ENCODE measurements at regions not wholly inside any gene's neighbourhood (a gene's known extent, or its start where the extent isn't known, plus 50 kb on each side); places are given as distances from the start of the nearest gene placed in this dataset.

DNA sequence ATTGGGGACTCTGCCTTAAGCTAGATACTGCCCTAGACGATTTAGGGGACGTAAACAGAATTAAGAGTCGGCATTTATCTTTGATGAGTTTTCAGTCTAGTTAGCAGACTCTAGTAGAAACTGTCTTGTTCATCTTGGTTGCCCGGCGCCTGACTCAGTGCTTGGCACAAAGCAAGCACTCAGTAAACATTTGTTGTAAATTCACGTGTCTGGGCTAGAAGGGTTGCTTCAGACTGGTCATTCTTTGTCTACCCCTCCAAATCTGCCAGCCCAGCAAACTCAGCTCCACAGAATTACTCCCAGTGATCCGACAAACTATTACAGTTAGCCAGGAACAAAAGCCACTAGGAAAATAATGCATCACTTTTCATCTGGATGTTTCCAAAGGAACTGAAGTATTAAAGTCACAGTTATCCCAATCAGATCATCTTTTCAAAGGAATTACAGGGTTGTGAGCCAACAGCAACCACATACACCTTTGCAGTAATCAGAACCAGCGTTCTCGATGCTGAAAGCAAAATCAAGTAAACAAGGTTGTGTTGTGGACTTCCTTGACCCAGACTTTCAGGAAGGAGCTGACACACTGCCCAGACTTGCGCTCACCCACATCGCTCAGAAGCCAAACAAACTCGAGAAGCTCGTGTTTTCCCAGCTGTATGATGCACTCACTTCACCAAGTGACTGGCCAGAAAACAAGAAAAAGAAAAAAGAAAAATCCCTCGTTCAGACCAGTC lies 66.5 kb upstream of the GADD45A start:
- intact Hi-C loops (cut with micrococcal nuclease; ENCODE audit: unreplicated experiment), result no loop called here
- no TSS peak for BruUV-seq (replicated peaks)
- Mint-ChIP-seq H3K4me3 (ENCODE audit: low read depth, unreplicated experiment) (no peak overlapping the region), H3K9me3 (ENCODE audit: low read depth, unreplicated experiment) (peaks cover 4% of the 10 kb centered on the region), H3K36me3 (ENCODE audit: insufficient read depth, unreplicated experiment) (no peaks in the 10 kb centered on the region), H3K27ac (ENCODE audit: unreplicated experiment) (no peak overlapping the region), H3K4me1 (ENCODE audit: low read depth, unreplicated experiment) (peaks cover 26% of the 10 kb centered on the region), H3K27me3 (ENCODE audit: unreplicated experiment) (no peaks in the 10 kb centered on the region)
- TF ChIP-seq, protein P1, sequence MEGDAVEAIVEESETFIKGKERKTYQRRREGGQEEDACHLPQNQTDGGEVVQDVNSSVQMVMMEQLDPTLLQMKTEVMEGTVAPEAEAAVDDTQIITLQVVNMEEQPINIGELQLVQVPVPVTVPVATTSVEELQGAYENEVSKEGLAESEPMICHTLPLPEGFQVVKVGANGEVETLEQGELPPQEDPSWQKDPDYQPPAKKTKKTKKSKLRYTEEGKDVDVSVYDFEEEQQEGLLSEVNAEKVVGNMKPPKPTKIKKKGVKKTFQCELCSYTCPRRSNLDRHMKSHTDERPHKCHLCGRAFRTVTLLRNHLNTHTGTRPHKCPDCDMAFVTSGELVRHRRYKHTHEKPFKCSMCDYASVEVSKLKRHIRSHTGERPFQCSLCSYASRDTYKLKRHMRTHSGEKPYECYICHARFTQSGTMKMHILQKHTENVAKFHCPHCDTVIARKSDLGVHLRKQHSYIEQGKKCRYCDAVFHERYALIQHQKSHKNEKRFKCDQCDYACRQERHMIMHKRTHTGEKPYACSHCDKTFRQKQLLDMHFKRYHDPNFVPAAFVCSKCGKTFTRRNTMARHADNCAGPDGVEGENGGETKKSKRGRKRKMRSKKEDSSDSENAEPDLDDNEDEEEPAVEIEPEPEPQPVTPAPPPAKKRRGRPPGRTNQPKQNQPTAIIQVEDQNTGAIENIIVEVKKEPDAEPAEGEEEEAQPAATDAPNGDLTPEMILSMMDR (IDR thresholded peaks at IDR 0.05; ENCODE audit: unreplicated experiment), result no peak
- CTCF ChIA-PET, result interaction anchor here (0.6 to 1.4 kb wide), 3 partner anchors 10 to 77 kb away, joined by 3 to 6 read pairs (median 4); no protein-coding TSS in a partner anchor
- no peak for DNase-seq

DNA sequence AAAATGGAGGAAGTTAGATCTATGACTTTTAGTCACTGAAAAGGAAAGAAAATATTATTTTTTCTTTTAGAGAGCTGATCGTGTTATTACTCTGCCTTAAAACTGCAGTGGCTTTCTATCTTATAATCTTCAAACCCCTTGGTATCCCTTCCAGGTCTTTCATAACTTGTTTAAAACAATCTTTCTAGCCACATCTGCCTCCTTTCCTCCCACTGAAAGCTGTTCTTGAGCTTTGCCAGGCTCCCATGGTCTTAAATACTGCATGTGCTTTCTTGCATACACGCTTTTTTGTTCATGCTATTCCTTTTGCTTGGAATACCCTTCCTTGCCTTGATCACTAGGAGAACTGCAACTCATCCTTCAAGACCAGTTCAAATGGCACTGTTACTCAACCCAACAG lies 65.9 kb upstream of the GADD45A start:
- H3K4me1 Mint-ChIP-seq (ENCODE audit: low read depth, unreplicated experiment), result peaks cover 26% of the 10 kb centered on the region
- peaks cover 4% of the 10 kb centered on the region for H3K9me3 Mint-ChIP-seq (ENCODE audit: low read depth, unreplicated experiment)
- H3K27ac Mint-ChIP-seq (ENCODE audit: unreplicated experiment), result no peak overlapping the region
- H3K36me3 Mint-ChIP-seq (ENCODE audit: insufficient read depth, unreplicated experiment), result no peaks in the 10 kb centered on the region
- no TSS peak for BruUV-seq (replicated peaks)
- CTCF ChIA-PET, result interaction anchor here (0.6 to 1.4 kb wide), 3 partner anchors 10 to 78 kb away, joined by 3 to 6 read pairs (median 4); no protein-coding TSS in a partner anchor
- TF ChIP-seq, protein P1 (IDR thresholded peaks at IDR 0.05; ENCODE audit: unreplicated experiment), result no peak
- DNase-seq, result no peak
- no peaks in the 10 kb centered on the region for H3K27me3 Mint-ChIP-seq (ENCODE audit: unreplicated experiment)
- no peak overlapping the region for H3K4me3 Mint-ChIP-seq (ENCODE audit: low read depth, unreplicated experiment)
- intact Hi-C loops (cut with micrococcal nuclease; ENCODE audit: unreplicated experiment), result no loop called here

DNA sequence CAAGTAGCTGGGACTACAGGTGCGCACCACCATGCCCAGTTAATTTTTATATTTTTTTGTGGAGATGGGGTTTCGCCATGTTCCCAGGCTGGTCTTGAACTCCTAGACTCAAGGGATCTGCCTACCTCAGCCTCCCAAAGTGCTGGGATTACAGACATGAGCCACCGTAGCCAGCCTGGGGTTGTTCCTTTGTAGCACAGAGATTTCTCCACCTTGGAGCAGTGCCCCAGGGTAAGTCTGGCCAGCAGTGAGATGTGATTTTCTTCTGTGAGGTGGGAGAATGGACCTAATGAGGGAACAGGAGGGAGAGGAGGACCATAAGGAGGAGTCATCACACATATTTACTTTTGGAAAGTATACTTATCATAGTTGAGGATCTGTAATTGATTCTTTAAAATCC lies 61.1 kb upstream of the GADD45A start:
- BruUV-seq (replicated peaks), result no TSS peak
- H3K9me3 Mint-ChIP-seq (ENCODE audit: low read depth, unreplicated experiment), result peaks cover 8% of the 10 kb centered on the region
- no peak overlapping the region for H3K27ac Mint-ChIP-seq (ENCODE audit: unreplicated experiment)
- CTCF ChIA-PET, result no interaction called here
- intact Hi-C loops (cut with micrococcal nuclease; ENCODE audit: unreplicated experiment), result no loop called here
- peaks cover 31% of the 10 kb centered on the region for H3K4me1 Mint-ChIP-seq (ENCODE audit: low read depth, unreplicated experiment)
- DNase-seq, result no peak
- no peak overlapping the region for H3K4me3 Mint-ChIP-seq (ENCODE audit: low read depth, unreplicated experiment)
- peaks cover 5% of the 10 kb centered on the region for H3K36me3 Mint-ChIP-seq (ENCODE audit: insufficient read depth, unreplicated experiment)
- TF ChIP-seq, protein P1 (IDR thresholded peaks at IDR 0.05; ENCODE audit: unreplicated experiment), result no peak
- no peaks in the 10 kb centered on the region for H3K27me3 Mint-ChIP-seq (ENCODE audit: unreplicated experiment)

DNA sequence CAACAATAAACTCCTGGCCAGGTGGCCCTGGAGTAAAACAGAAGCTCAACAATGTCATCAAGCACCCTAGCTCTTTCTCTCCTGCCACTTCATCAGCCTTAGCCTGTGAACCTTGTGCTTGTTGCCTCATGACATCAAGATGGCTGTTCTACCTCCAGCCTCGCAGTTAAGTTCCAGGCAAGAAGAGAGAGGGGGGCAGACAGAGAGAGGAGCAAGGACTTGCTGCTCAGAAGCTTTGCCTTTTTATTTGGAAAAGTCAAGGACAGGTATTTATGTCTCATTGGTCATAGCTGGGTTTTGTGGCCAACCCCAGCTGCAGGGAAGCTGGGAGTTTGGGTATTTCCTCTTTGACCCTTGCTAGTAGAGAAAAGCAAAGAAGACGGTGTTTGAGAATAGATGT lies 60.3 kb upstream of the GADD45A start:
- H3K27ac Mint-ChIP-seq (ENCODE audit: unreplicated experiment), result no peak overlapping the region
- no peak for DNase-seq
- BruUV-seq (replicated peaks), result no TSS peak
- no peaks in the 10 kb centered on the region for H3K27me3 Mint-ChIP-seq (ENCODE audit: unreplicated experiment)
- peaks cover 25% of the 10 kb centered on the region for H3K4me1 Mint-ChIP-seq (ENCODE audit: low read depth, unreplicated experiment)
- CTCF ChIA-PET, result no interaction called here
- peaks cover 8% of the 10 kb centered on the region for H3K9me3 Mint-ChIP-seq (ENCODE audit: low read depth, unreplicated experiment)
- TF ChIP-seq, protein P1 (IDR thresholded peaks at IDR 0.05; ENCODE audit: unreplicated experiment), result no peak
- intact Hi-C loops (cut with micrococcal nuclease; ENCODE audit: unreplicated experiment), result no loop called here
- peaks cover 5% of the 10 kb centered on the region for H3K36me3 Mint-ChIP-seq (ENCODE audit: insufficient read depth, unreplicated experiment)
- no peak overlapping the region for H3K4me3 Mint-ChIP-seq (ENCODE audit: low read depth, unreplicated experiment)
